NCI-H82 (cell line): ENCODE measurements at regions not wholly inside any gene's neighbourhood (a gene's known extent, or its start where the extent isn't known, plus 50 kb on each side); places are given as distances from the start of the nearest gene placed in this dataset.

ENCODE experiments used
- DNase-seq: peaks from one replicate; lab custom pipeline; 2025; lab: John Stamatoyannopoulos, UW

- DNase-seq, result no peak
These were observed 152.7 kb upstream of the SPHKAP start for GRCh38 chr2:228334180-228334579.

- DNase-seq, result peak; percentile 62
These were observed 147.8 kb upstream of the SPHKAP start for GRCh38 chr2:228329282-228329681.

GRCh38 chr2:228321015-228321414 lies 139.5 kb upstream of the SPHKAP start:
- DNase-seq, result no peak

- peak; percentile 78 for DNase-seq
These were observed 136.7 kb upstream of the SPHKAP start for GRCh38 chr2:228318218-228318617.

GRCh38 chr2:228312172-228312571 lies 130.7 kb upstream of the SPHKAP start:
- DNase-seq, result no peak

GRCh38 chr2:228303960-228304359 lies 122.5 kb upstream of the SPHKAP start:
- DNase-seq, result no peak

GRCh38 chr2:228283491-228284171 lies 102.1 kb upstream of the SPHKAP start:
- DNase-seq, result no peak

- DNase-seq, result no peak
These were observed 100.9 kb upstream of the SPHKAP start for GRCh38 chr2:228282376-228282775.

GRCh38 chr2:228273159-228273558 lies 91.7 kb upstream of the SPHKAP start:
- DNase-seq, result no peak

- no peak for DNase-seq
These were observed 87.9 kb upstream of the SPHKAP start for GRCh38 chr2:228269351-228269750.

- DNase-seq, result no peak
These were observed 87.3 kb upstream of the SPHKAP start for GRCh38 chr2:228268756-228269155.

- no peak for DNase-seq
These were observed 86.8 kb upstream of the SPHKAP start for GRCh38 chr2:228268301-228268700.

- DNase-seq, result no peak
These were observed 81.7 kb upstream of the SPHKAP start for GRCh38 chr2:228263156-228263555.

GRCh38 chr2:228261546-228261945 lies 80.1 kb upstream of the SPHKAP start:
- DNase-seq, result no peak

- no peak for DNase-seq
These were observed 75.9 kb upstream of the SPHKAP start for GRCh38 chr2:228257379-228257778.

- no peak for DNase-seq
These were observed 72.3 kb upstream of the SPHKAP start for GRCh38 chr2:228253752-228254151.

GRCh38 chr2:228247335-228247734 lies 65.8 kb upstream of the SPHKAP start:
- DNase-seq, result no peak

- DNase-seq, result no peak
These were observed 64.1 kb upstream of the SPHKAP start for GRCh38 chr2:228245601-228246000.

GRCh38 chr2:228242591-228242990 lies 61.1 kb upstream of the SPHKAP start:
- no peak for DNase-seq

GRCh38 chr2:228239907-228240561 lies 58.5 kb upstream of the SPHKAP start:
- DNase-seq, result no peak

GRCh38 chr2:228239207-228239906 lies 57.9 kb upstream of the SPHKAP start:
- no peak for DNase-seq
